Endothelial cell of hepatic sinusoid (primary cell): ENCODE measurements at regions not wholly inside any gene's neighbourhood (a gene's known extent, or its start where the extent isn't known, plus 50 kb on each side); places are given as distances from the start of the nearest gene placed in this dataset.

ENCODE experiments used
- in situ Hi-C: cut with HindIII; loops from 2 replicates; pipeline ENCODE4 v1.10.0; 2017; ENCODE audit warnings: low sequenced_read_pairs

- in situ Hi-C loops, result no loop called here
These were observed 117.6 kb upstream of the MGAT4C start for GRCh38 chr12:86373813-86374212.

- in situ Hi-C loops, result no loop called here
These were observed 110.9 kb upstream of the MGAT4C start for GRCh38 chr12:86367137-86367536.

GRCh38 chr12:86349196-86349595 lies 93.0 kb upstream of the MGAT4C start:
- in situ Hi-C loops, result no loop called here

GRCh38 chr12:86333955-86334522 lies 77.8 kb upstream of the MGAT4C start:
- in situ Hi-C loops, result no loop called here

GRCh38 chr12:86331457-86331856 lies 75.3 kb upstream of the MGAT4C start:
- in situ Hi-C loops, result no loop called here

GRCh38 chr12:86331012-86331411 lies 74.8 kb upstream of the MGAT4C start:
- in situ Hi-C loops, result no loop called here

- in situ Hi-C loops, result no loop called here
These were observed 56.0 kb upstream of the MGAT4C start for GRCh38 chr12:86312232-86312631.
